Ascending aorta (tissue), 2 donors: ENCODE measurements at regions not wholly inside any gene's neighbourhood (a gene's known extent, or its start where the extent isn't known, plus 50 kb on each side); places are given as distances from the start of the nearest gene placed in this dataset.

ENCODE experiments used
- DNase-seq, 2 donors: peaks; one replicate each; pipeline ENCODE4 v3.0.0-alpha.2; 2019; ENCODE audit warnings: low spot score in 2 of 2
- H3K27ac ChIP-seq, 2 donors: fragments of 200-600 bp; sonication (generic); one replicate each; pipeline ENCODE4 v1.5.1; 2016 to 2017; ENCODE audit warnings: mild to moderate bottlenecking in 1 of 2
- H3K27me3 ChIP-seq: fragments of 200-600 bp; sonication (generic); one replicate; pipeline ENCODE4 v1.5.1; 2017
- H3K36me3 ChIP-seq, 2 donors: fragments of 200-600 bp; sonication (generic); one replicate each; pipeline ENCODE4 v1.5.1; 2016
- H3K4me1 ChIP-seq, 2 donors: fragments of 200-600 bp; sonication (generic); one replicate each; pipeline ENCODE4 v1.5.1; 2016 to 2017; ENCODE audit warnings: mild to moderate bottlenecking in 1 of 2
- H3K4me3 ChIP-seq, 2 donors: fragments of 200-600 bp; sonication (generic); one replicate each; pipeline ENCODE4 v1.5.1; 2016 to 2017; ENCODE audit warnings: mild to moderate bottlenecking in 1 of 2
- H3K9me3 ChIP-seq, 2 donors: fragments of 200-600 bp; sonication (generic); one replicate each; pipeline ENCODE4 v1.5.1; 2016
- intact Hi-C: fragments of 100-400 bp; cut with DNase I; formaldehyde crosslinking; loops from one replicate; pipeline ENCODE4 v1.15.1; 2023
- TF ChIP-seq, protein P1 (sequence below), 3 experiments: fragments of 200-600 bp in 2 of 3; fragments of 450-650 bp in 1 of 3; sonication (generic) in 2 of 3; IDR thresholded peaks; one replicate each; pipeline ENCODE4 v1.5.1; 2016 to 2019; ENCODE audit warnings: antibody characterized with exemption in 3 of 3, mild to moderate bottlenecking in 1 of 3, moderate library complexity in 1 of 3

DNA sequence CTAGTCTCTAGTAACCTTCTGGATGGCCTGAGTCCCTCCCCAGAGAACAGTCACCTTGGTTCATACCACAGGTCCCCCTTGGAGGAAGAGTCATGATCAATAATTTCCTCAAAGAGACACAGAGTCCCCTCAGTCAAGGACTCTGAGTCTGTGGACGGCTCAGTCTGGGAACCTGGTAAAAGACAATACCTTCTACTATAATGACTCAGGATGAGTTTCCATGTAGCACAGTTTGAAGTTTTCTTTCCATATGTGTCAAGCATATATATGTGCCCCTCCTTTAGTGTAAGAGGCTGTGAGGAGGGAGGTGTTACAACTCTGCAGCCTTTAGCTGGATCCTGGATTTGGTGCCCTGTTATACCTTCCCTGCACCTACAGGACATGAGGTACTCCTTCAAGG is 54.4 kb upstream of the TSKU start:
- Histone ChIP-seq H3K27me3 (no peaks in the 10 kb centered on the region), H3K4me1 (no peaks in the 10 kb centered on the region), H3K36me3 (no peaks in the 10 kb centered on the region), H3K4me3 (no peak overlapping the region), H3K27ac (no peak overlapping the region), H3K9me3 (no peaks in the 10 kb centered on the region)
- TF ChIP-seq, protein P1, sequence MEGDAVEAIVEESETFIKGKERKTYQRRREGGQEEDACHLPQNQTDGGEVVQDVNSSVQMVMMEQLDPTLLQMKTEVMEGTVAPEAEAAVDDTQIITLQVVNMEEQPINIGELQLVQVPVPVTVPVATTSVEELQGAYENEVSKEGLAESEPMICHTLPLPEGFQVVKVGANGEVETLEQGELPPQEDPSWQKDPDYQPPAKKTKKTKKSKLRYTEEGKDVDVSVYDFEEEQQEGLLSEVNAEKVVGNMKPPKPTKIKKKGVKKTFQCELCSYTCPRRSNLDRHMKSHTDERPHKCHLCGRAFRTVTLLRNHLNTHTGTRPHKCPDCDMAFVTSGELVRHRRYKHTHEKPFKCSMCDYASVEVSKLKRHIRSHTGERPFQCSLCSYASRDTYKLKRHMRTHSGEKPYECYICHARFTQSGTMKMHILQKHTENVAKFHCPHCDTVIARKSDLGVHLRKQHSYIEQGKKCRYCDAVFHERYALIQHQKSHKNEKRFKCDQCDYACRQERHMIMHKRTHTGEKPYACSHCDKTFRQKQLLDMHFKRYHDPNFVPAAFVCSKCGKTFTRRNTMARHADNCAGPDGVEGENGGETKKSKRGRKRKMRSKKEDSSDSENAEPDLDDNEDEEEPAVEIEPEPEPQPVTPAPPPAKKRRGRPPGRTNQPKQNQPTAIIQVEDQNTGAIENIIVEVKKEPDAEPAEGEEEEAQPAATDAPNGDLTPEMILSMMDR (IDR thresholded peaks at IDR 0.05) = no peak
- intact Hi-C loops = no loop called here
- no peak for DNase-seq

DNA sequence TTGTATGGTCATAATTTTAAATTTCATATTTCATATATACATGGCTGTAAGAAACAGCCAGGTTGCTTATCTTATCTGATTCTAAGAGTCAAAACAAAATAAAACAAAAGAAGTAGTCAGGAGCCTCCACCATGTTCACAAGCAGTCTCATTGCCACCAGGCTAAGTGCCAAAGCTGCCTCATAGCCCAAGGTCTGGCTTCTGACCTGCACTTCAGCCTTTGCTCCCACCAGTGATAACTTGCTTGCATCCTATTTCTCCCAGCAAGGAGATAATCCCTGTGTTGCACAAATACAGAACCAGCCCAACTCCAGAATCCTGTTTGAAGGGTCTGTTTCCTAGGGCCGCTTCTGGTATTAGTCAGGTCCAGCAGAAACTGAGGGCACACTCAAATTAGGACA is 53.9 kb upstream of the TSKU start:
- DNase-seq = no peak
- TF ChIP-seq, protein P1 (IDR thresholded peaks at IDR 0.05) = no peak
- Histone ChIP-seq H3K9me3 (no peaks in the 10 kb centered on the region), H3K27ac (no peak overlapping the region), H3K36me3 (no peaks in the 10 kb centered on the region), H3K4me3 (no peak overlapping the region), H3K27me3 (no peaks in the 10 kb centered on the region), H3K4me1 (no peaks in the 10 kb centered on the region)
- intact Hi-C loops = no loop called here

DNA sequence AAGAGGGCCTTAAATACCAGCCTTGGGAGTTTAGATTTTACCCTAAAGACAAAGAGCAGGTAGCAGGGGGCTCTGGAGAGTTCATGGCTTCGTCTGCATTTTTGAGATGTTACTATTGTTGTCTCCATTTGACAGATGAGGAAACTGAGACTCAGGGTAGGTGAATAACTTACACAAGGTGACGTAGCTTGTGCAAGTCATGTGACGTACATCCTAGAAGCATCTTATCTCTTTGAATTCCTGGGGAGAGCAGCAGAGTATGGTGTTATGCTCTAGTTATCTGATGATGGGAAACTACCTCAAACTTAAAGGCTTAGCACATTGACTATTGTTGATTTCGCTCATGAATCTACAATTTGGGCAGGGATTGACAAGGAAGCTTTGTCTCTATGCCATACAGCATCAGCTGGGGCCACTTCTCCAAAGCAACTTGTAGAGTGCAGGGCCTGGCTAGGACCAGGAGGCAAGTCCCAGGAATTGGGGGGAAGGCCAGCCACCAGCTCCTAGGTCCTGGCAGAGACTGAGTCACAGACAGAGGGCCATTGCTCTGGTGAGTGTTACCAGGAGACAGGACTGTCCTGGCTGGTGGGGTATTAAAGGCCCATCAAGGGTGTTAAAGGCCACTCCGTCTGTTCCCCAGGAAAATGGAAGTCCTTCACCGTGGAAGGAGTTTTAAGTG is 52.1 kb upstream of the TSKU start:
- intact Hi-C loops = no loop called here

DNA sequence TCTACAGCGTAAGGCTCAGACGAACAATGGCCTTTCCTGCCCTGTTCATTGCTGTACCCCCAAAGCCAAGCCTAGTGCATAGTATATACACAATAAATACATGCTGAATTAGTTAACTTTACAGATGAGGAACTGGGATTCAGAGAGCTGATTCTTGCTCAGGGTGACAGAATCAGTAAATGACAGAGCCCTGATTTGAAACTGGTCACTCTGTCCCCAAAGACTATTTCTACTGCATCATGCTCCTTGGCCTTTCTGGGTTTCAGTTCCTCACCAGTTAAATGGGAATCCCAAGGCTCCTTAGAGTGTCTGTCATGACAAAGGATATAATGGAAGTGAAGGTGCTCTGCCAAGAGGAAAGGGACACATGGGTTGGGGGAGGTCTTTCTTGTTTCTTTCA is 50.5 kb upstream of the TSKU start:
- intact Hi-C loops = no loop called here
- H3K27ac ChIP-seq = no peak overlapping the region
- H3K4me1 ChIP-seq = no peaks in the 10 kb centered on the region
- no peaks in the 10 kb centered on the region for H3K9me3 ChIP-seq
- no peak overlapping the region for H3K4me3 ChIP-seq
- TF ChIP-seq, protein P1 (IDR thresholded peaks at IDR 0.05) = no peak
- H3K27me3 ChIP-seq = no peaks in the 10 kb centered on the region
- DNase-seq = no peak
- no peaks in the 10 kb centered on the region for H3K36me3 ChIP-seq

More for the DNA sequence above, 52.1 kb upstream of the TSKU start:
- Histone ChIP-seq H3K4me1 (no peaks in the 10 kb centered on the region), H3K27me3 (no peaks in the 10 kb centered on the region), H3K36me3 (no peaks in the 10 kb centered on the region), H3K9me3 (no peaks in the 10 kb centered on the region), H3K27ac (no peak overlapping the region), H3K4me3 (no peak overlapping the region)
- TF ChIP-seq, protein P1 (IDR thresholded peaks at IDR 0.05) = no peak
- DNase-seq = no peak
